ENCODE measurements at regions not wholly inside any gene's neighbourhood (a gene's known extent, or its start where the extent isn't known, plus 50 kb on each side); places are given as distances from the start of the nearest gene placed in this dataset.
"Not testable (repeated sequence)": the region's sequence is repeated elsewhere in the genome, so short reads cannot be mapped to it uniquely, and the experiment has no call there.

DNA sequence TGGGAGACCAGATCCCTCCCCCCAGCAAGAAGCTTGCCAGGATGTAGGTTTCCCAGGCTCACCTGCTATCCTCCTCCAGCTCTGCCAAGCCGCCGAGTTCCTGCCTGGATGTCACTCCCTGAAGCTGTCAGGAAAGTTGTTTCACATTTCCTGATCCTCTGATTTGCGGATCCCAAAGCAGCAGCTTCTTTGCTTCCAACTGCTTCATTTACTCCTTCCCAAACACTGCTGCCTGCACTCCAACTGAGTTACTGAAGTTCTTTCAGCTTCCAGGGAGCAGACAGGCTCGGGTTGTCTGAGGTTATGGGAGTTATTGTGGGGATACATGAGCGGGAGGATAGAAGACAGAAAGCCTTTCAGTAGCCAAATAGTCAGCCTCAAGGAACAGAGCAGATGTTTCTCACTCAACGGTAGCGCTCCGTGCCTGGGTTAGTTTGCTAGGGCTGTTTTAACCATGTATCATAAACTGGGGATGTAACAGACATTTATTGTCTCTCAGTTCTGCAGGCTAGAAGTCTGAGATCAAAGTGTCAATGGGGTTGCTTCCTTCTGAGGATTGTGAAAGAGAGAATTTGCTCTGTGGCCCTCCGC is 516.0 kb downstream of the REEP3 start:
- DNase-seq, result no peak

DNA sequence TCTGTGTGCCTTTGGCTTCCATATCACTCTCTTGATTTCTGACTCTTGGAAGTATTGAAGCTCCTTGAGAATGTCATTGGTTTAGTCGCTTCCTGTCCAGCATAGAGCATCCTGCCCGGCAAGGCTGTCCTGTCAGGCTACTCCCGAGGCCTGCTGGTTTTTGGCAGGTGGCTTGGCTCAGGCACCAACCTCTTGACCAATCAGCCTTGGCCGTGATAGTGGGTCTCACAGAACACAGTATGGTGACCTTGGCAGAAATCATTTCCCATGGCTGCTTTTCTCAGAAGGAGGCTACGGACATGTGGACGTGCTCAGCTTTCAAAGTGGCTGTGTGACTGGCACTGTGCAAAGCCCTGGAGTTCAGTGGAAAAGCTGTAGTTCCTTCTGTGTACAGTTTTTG is 516.9 kb downstream of the REEP3 start:
- DNase-seq, result no peak

DNA sequence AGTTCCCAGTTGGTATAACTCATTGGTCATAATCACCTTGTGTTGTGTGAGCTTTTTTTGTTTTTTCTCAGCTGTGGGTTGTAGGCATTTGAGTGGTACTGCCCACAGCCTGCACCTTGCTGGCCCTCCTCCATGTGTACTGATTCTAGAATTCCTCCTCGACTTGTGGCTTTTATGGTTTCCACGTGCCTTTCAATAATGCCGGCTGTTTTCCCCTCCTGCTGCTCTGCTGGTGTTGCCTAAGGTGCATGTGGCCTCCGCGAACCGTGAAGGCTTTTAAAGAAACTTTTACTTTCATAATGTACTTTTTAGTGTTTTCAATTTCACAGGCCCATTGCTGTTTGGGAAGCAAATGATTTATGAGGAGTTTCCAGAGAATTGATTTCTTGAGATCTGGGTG is 518.0 kb downstream of the REEP3 start:
- DNase-seq, result no peak

GRCh38 chr10:64040781-64041180 is 519.6 kb downstream of the REEP3 start:
- no peak for DNase-seq

GRCh38 chr10:64041185-64041988 is 520.2 kb downstream of the REEP3 start:
- peak; percentile 89 to 90 for DNase-seq

DNA sequence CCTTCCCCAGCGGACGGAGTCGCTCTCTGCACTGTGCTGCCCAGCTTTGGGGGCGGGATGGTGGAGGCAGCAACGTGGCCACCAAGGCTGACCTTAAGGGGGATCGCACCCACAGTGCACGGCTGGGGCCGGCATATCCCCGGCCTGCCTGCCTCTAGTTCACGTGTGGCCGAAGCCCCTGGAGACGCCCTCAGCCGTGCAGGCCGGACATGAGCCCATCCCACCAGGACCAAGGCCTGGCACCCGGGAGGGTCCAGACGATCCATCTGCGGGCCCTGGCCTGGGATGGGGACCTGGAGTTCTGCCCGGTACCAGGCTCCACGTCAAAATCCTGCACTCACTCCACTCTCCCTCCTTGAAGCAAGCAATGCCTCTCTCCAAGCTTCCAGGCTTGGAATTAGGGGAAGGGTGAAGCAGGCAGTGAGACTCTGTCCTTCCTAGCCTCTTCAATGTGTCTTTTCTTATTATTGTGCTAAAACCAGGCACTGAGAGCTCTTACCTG is 520.8 kb downstream of the REEP3 start:
- DNase-seq, result no peak

DNA sequence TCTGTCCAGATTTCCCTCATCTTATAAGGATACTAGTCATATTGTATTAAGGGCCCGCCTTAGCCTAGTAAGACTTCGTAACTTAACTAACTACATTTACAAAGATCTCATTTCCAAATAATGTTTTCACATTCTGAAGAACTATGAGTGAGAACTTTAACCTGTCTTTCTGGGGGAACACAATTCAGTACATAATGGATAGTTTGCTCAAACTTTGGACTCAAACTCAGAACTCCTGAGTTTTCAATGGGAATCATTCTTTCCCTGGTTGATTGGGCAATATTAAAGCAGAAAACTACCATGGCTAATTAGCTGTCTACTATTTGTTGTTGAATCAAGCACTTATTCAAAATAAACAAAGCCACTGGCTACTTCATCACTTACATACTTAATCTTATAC is 522.9 kb downstream of the REEP3 start:
- DNase-seq, result no peak

DNA sequence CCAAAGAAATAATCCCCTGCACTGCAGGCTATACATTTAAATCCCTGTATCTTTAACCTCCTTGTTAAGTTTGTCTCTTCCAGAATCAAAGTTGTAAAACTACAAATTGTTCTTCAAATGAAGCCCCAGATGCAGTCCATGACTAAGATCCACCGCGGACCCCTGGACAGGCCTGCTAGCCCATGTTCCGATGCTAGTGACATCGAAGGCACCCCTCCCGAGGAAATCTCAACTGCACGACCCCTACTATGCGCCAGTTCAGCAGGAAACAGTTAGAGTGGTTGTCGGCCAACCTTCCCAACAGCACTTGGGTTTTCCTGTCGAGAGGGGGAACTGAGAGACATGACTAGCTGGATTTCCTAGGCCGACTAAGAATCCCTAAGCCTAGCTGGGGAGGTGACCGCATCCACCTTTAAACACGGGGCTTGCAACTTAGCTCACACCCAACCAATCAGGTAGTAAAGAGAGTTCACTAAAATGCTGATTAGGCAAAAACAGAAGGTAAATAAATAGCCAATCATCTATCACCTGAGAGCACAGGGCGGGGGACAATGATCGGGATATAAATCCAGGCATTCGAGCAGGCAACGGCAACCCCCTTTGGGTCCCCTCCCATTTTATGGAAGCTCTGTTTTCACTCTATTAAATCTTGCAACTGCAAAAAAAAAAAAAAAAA is 523.9 kb downstream of the REEP3 start:
- not testable (repeated sequence) for DNase-seq

DNA sequence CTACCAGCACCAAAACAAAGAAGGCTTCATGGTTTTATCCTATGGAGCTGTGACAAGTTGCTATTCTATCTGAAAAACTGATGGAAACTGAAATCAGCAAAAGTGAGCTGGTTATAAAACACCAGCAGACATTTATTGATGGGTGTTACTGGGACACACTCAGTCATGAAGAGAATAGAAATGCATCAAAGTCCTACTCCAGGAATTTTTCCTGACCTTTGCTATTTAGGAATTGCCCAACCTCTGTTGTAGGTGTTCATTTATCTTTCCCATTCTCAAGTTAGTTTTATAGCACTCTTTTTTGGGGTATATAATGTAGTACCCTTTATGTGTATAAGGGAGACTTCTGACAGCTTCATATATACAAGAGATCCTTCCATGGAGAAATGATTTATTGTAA is 533.2 kb downstream of the REEP3 start:
- DNase-seq, result no peak

DNA sequence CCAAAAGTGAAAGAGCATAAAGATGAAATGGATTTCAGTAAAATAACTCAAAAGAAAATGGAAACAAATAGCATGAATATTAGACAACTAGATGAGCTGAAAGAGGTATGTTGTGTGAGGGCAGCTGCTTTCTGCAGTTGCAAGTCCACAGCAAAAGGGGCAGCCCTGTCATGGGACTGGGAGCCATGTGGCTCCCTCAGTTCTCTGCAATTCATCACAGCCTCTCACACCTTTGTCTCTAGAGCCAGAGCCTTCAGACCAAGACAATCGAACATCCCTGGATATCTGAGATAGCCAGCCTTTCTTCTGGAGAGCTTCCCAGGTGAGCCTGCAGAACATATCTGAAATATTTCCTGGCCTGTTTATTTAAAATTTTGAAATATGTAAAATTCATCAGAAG is 538.7 kb downstream of the REEP3 start:
- DNase-seq, result no peak

DNA sequence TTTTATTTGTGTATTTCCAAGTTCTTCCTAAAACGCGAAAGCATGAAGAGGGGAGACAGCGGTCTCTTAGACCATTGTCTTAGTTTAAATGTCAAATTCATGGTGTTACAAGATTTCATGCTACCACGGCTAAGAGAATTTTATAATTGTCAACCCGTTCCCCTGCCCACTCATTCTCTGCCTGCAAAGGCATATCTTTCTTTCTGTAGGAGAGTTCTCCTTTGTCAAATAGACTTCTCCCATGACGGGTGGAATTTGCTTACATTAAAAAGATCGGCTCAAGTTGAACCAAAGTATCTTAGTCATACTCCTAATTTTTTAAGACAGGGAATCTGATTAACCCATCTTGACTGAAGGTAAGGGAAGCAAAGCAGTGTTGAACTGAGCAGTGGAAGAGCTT is 539.2 kb downstream of the REEP3 start:
- no peak for DNase-seq

GRCh38 chr10:64062793-64063192 is 541.6 kb downstream of the REEP3 start:
- no peak for DNase-seq

- no peak for DNase-seq
These were observed 545.9 kb downstream of the REEP3 start for GRCh38 chr10:64067009-64067606.

DNA sequence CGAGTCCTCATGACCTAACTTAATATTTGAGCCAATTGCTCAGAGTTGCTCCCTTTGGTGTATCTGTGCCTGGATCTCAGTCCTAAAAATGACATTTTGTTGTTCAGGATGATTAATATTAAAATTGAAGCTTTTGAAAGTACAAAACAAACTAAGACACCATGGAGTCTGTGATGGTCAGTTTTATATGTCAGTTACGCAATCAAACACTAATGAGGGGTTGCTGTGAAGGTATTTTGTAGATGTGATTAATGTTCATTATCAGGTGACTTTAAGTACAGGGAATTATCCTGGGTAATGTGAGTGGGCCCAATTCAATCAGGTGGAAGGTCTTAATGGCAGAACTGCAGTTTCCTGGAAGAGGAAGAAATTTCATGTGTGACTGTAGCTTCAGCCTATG is 546.7 kb downstream of the REEP3 start:
- no peak for DNase-seq

DNA sequence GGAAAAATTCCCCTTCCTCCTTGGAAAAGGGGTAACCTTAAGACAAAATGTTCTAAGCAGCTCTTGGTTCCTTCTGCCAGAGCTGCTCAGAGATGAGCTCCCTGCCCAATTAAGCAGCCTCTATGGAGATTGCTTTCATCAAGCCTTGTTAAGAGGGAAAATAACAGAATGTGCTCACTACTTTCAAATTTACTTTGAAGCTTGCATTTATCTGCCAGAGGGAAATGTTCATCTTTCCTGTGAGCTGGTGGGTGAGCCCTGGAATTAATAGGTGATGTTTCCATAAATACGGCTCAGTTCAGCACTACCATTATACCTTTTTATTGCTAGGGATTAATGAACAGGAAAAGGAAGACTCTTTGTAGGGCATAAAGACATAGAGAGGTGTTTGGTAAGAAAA is 549.0 kb downstream of the REEP3 start:
- no peak for DNase-seq

DNA sequence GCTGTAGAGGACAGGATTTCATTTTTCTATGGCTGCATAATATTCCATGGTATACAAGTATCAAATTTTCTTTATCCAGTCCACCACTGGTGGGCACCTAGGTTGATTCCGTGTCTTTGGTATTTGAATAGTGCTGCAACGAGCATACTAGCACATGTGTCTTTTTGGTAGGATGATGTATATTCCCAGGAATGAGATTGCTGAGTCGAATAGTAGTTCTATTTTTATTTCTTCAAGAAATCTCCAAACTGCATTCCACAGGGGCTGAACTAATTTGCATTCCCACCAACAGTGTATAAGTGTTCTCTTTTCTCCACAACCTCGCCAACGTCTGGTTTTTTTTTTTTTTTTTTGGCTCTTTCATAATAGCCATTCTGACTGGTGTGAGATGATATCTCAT is 550.0 kb downstream of the REEP3 start:
- DNase-seq, result no peak

DNA sequence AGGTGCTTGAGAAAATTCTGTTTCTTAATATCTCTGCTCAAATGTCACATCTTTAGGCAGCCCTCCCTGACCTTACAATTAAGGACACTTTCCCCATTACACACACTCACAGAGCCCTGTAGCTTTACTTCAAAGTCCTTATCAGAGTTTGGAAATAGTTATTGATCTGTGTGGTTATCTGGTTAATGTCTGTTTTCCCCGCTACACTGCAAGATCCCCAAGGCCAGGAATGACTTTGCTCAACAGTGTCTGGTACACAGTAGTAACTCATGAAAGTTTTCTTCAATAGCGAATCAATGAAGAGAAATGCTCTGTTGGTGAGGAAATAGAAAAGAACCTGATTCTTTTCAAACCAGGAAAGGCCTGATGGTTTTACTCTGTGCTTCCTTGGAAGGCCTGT is 554.4 kb downstream of the REEP3 start:
- DNase-seq, result no peak

- no peak for DNase-seq
These were observed 555.2 kb downstream of the REEP3 start for GRCh38 chr10:64076322-64076940.

- no peak for DNase-seq
These were observed 558.1 kb downstream of the REEP3 start for GRCh38 chr10:64079341-64079740.

- no peak for DNase-seq
These were observed 558.9 kb downstream of the REEP3 start for GRCh38 chr10:64080071-64080470.

- DNase-seq, result no peak
These were observed 560.8 kb downstream of the REEP3 start for GRCh38 chr10:64081947-64082482.

DNA sequence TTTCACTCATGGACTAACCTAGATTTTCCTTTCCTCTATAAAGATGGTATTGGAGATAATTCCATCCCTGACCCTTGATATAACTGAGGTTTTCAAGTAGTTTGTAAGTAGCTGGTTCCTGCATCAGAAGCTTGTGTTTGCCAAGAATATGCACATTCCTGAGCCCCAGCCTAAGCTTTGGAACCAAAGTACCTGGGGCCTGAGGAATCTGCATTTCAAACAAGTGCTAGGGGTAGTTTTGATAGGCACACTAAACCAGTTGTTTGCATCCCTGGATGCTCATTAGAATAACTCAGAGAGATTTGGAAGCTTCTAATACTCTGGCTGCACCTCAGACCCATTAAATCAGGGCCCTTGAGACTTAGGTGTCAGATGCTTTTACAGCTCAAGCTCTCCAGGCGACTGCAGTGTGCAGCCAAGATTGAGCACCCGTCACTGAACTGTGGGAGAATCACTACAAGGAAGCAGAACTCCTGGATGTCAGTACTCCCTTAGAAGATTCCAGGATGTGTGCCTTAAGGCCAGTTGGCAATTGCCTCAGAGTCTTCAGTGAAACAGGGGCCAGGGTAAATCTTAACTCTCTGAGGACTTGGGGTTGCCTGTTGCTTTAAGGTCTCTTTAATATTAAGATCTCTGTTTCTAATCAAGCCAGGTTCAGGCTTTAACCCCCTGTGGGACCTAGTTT is 565.0 kb downstream of the REEP3 start:
- no peak for DNase-seq
